HepG2 (cell line): ENCODE measurements at regions not wholly inside any gene's neighbourhood (a gene's known extent, or its start where the extent isn't known, plus 50 kb on each side); places are given as distances from the start of the nearest gene placed in this dataset.

Source experiments
- ATAC-seq: fragments of 200-7000 bp; cut with Tn5 transposase; 3 replicates; pipeline ENCODE4 v1.9.1; 2020; ENCODE audit warnings: mild to moderate bottlenecking, moderate library complexity
- BruUV-seq: library from RNA; stranded (reverse); fragments of 400-500 nt; replicated peaks from 2 replicates; lab custom pipeline; 2021; lab: Mats Ljungman, UMichigan
- CTCF ChIA-PET: fragments of 300-600 bp; formaldehyde crosslinking; extraction: SDS; loops from one replicate; lab custom pipeline; 2021; ENCODE audit warnings: low total read pairs, inconsistent platforms, low intra/inter-chr PET ratio; lab: Yijun Ruan, JAX
- POLR2A ChIA-PET: fragments of 350-600 bp; sonication (Branson Sonifier 250); formaldehyde crosslinking; loops from one replicate; lab custom pipeline; 2020; ENCODE audit warnings: antibody characterized with exemption, inconsistent platforms; lab: Yijun Ruan, JAX
- DNase-seq: peaks from one replicate; pipeline ENCODE4 v3.0.0-alpha.2; 2015; ENCODE audit warnings: low spot score
- FAIRE-seq: peaks from 3 replicates; lab custom pipeline; 2011; peaks lifted over from hg19 to GRCh38; lab: Jason Lieb, UNC
- H2AFZ ChIP-seq: one replicate; pipeline ENCODE4 v1.6.1; 2011; ENCODE audit warnings: low read length, inconsistent platforms
- H3K27ac ChIP-seq: fragments of 300-600 bp; 3 replicates; pipeline ENCODE4 v1.8.0; 2011; ENCODE audit warnings: mixed run types, mild to moderate bottlenecking, mixed read lengths, low read length, inconsistent platforms; ENCODE audit not compliant: insufficient read depth; ENCODE audit errors: extremely low read length
- H3K27me3 ChIP-seq, 2 experiments: fragments of 200-600 bp in 1 of 2; 2 replicates in 1 of 2; 3 replicates in 1 of 2; pipeline versions ENCODE4 v1.6.0 to v1.8.0; 2011; ENCODE audit warnings: low read length in 2 of 2, mild to moderate bottlenecking in 2 of 2, moderate library complexity in 2 of 2, inconsistent platforms in 1 of 2; ENCODE audit not compliant: insufficient read depth in 2 of 2, control insufficient read depth in 1 of 2
- H3K36me3 ChIP-seq, 2 experiments: fragments of 200-600 bp in 1 of 2; replicated peaks in 1 of 2; 2 replicates in 1 of 2; 3 replicates in 1 of 2; pipeline versions ENCODE4 v1.5.1 to v1.8.0; 2011; ENCODE audit warnings: low read length in 2 of 2, inconsistent platforms in 1 of 2; ENCODE audit not compliant: insufficient read depth in 2 of 2, control insufficient read depth in 1 of 2
- H3K4me1 ChIP-seq: 2 replicates; pipeline ENCODE4 v1.5.1; 2012; ENCODE audit warnings: low read length, inconsistent platforms; ENCODE audit not compliant: insufficient read depth
- H3K4me2 ChIP-seq: 2 replicates; pipeline ENCODE4 v1.6.0; 2011; ENCODE audit warnings: low read depth, low read length, inconsistent platforms
- H3K4me3 ChIP-seq, 3 experiments: fragments of 200-600 bp in 1 of 3; sonication (generic), shearing (Covaris generic) in 1 of 3; replicated peaks in 1 of 3; 2 replicates each; pipeline ENCODE4 v1.5.1; 2011 to 2016; ENCODE audit warnings: low read length in 3 of 3, inconsistent platforms in 2 of 3, low read depth in 2 of 3, mild to moderate bottlenecking in 2 of 3, control low read depth in 1 of 3, mixed read lengths in 1 of 3; ENCODE audit not compliant: insufficient read depth in 1 of 3
- H3K79me2 ChIP-seq: one replicate; pipeline ENCODE4 v1.6.1; 2011; ENCODE audit warnings: low read length, inconsistent platforms; ENCODE audit not compliant: insufficient read depth
- H3K9ac ChIP-seq: 2 replicates; pipeline ENCODE4 v1.6.0; 2011; ENCODE audit warnings: mild to moderate bottlenecking, low read depth, low read length, inconsistent platforms; ENCODE audit not compliant: insufficient read depth
- H3K9me3 ChIP-seq: 2 replicates; pipeline ENCODE4 v1.5.1; 2012; ENCODE audit warnings: mild to moderate bottlenecking, low read length
- H4K20me1 ChIP-seq: 2 replicates; pipeline ENCODE4 v1.6.0; 2011; ENCODE audit warnings: inconsistent platforms, mild to moderate bottlenecking, low read length, moderate library complexity; ENCODE audit not compliant: insufficient read depth
- ARID3A ChIP-seq: IDR thresholded peaks from 2 replicates; pipeline ENCODE4 v1.6.1; 2012; ENCODE audit warnings: low read depth, low read length, improper control_type of control experiment
- CREB1 ChIP-seq, 2 experiments: fragments of 450-650 bp in 1 of 2; IDR thresholded peaks; 2 replicates each; pipeline ENCODE4 v1.6.1; 2016 to 2017; ENCODE audit warnings: control low read depth in 1 of 2, mild to moderate bottlenecking in 1 of 2, missing compliant biosample characterization in 1 of 2, missing genetic modification characterization in 1 of 2
- DMTF1 ChIP-seq: sonication (generic); formaldehyde crosslinking; IDR thresholded peaks from 2 replicates; pipeline ENCODE4 v1.4.0; 2020; ENCODE audit warnings: mild to moderate bottlenecking, missing genetic modification reagents
- MXI1 ChIP-seq: IDR thresholded peaks from 3 replicates; pipeline ENCODE4 v1.6.1; 2012; ENCODE audit warnings: low read depth, low read length, inconsistent platforms, borderline replicate concordance
- NFE2L1 ChIP-seq: sonication (generic); formaldehyde crosslinking; IDR thresholded peaks from 2 replicates; pipeline ENCODE4 v1.4.0; 2020; ENCODE audit warnings: missing genetic modification reagents, mild to moderate bottlenecking, borderline replicate concordance
- SNRNP70 ChIP-seq: fragments of 200-400 bp; formaldehyde crosslinking; IDR thresholded peaks from 2 replicates; pipeline ENCODE4 v1.6.1; 2017; ENCODE audit warnings: mild to moderate bottlenecking, low read depth, low read length, moderate library complexity
- XBP1 ChIP-seq: sonication (generic); formaldehyde crosslinking; IDR thresholded peaks from 2 replicates; pipeline ENCODE4 v1.5.0; 2020; ENCODE audit warnings: missing genetic modification reagents
- ZBTB7A ChIP-seq: sonication (generic); formaldehyde crosslinking; IDR thresholded peaks from 2 replicates; pipeline ENCODE4 v1.8.0; 2022; ENCODE audit warnings: mild to moderate bottlenecking, missing genetic modification reagents
- ZNF605 ChIP-seq: sonication (generic); formaldehyde crosslinking; IDR thresholded peaks from 2 replicates; pipeline ENCODE4 v1.8.0; 2022; ENCODE audit warnings: mild to moderate bottlenecking, missing genetic modification reagents
- WGBS: methylation state at CpG from one replicate; pipeline ENCODE4 v1.1.6; 2017; ENCODE audit warnings: low lambda C conversion rate; 5-methylcytosine and 5-hydroxymethylcytosine counted together
- in situ Hi-C: cut with HindIII; loops from 2 replicates; pipeline ENCODE4 v1.10.0; 2017; ENCODE audit warnings: low pct_unique_long_range_greater_than_20kb; ENCODE audit not compliant: extremely low pct_ligation_motif_present
- intact Hi-C: fragments of 100-400 bp; cut with micrococcal nuclease; formaldehyde crosslinking; loops from one replicate; pipeline ENCODE4 v1.10.0; 2022; ENCODE audit not compliant: unreplicated experiment
- TF ChIP-seq, protein P1 (sequence below): sonication (generic); formaldehyde crosslinking; IDR thresholded peaks from 2 replicates; pipeline ENCODE4 v1.4.0; 2020; ENCODE audit warnings: mild to moderate bottlenecking, missing genetic modification reagents
- TF ChIP-seq, protein P2 (sequence below): IDR thresholded peaks from 2 replicates; pipeline ENCODE4 v1.6.1; 2012; ENCODE audit warnings: low read length, improper control_type of control experiment

GRCh38 chr9:19598722-19599121 lies 189.9 kb downstream of the ACER2 start:
- intact Hi-C loops (loop anchor here (1.0 kb wide), 1 partner anchor 13 kb away; no protein-coding TSS in a partner anchor), in situ Hi-C loops (no loop called here)
- Histone ChIP-seq H3K4me2 (no peak overlapping the region), H3K4me3 (no peak overlapping the region), H3K27me3 (no peaks in the 10 kb centered on the region), H3K9me3 (no peaks in the 10 kb centered on the region), H2AFZ (no peak overlapping the region), H3K27ac (no peak overlapping the region), H4K20me1 (no peaks in the 10 kb centered on the region), H3K79me2 (no peaks in the 10 kb centered on the region), H3K4me1 (no peaks in the 10 kb centered on the region), H3K9ac (no peak overlapping the region), H3K36me3 (no peaks in the 10 kb centered on the region)
- no peak for ATAC-seq
- DNase-seq, result no peak
- TF ChIP-seq MXI1, result no peak
- TF ChIP-seq ZNF605 (CRISPR knock-in tag), result no peak
- TF ChIP-seq ARID3A, result no peak
- TF ChIP-seq XBP1 (CRISPR knock-in tag), result no peak
- no peak for TF ChIP-seq NFE2L1 (CRISPR knock-in tag)
- TF ChIP-seq ZBTB7A (CRISPR knock-in tag), result no peak
- no peak for FAIRE-seq
- POLR2A ChIA-PET, result no interaction called here
- 48% methylated on average over 2 of the region's 2 CpGs for WGBS
- no TSS peak for BruUV-seq
- CTCF ChIA-PET, result no interaction called here

- no peaks in the 10 kb centered on the region for H3K4me1 ChIP-seq
- ChIA-PET CTCF (no interaction called here), POLR2A (no interaction called here)
- no peaks in the 10 kb centered on the region for H3K36me3 ChIP-seq
- intact Hi-C loops, result no loop called here
- no peak for FAIRE-seq
- no peak overlapping the region for H3K27ac ChIP-seq
- no peak overlapping the region for H3K9ac ChIP-seq
- H3K9me3 ChIP-seq, result no peaks in the 10 kb centered on the region
- no peak overlapping the region for H3K4me2 ChIP-seq
- in situ Hi-C loops, result no loop called here
- no peak overlapping the region for H3K4me3 ChIP-seq
- H4K20me1 ChIP-seq, result no peaks in the 10 kb centered on the region
- no peaks in the 10 kb centered on the region for H3K79me2 ChIP-seq
- DNase-seq, result no peak
- no peaks in the 10 kb centered on the region for H3K27me3 ChIP-seq
- WGBS, result 2% methylated on average over 4 of the region's 4 CpGs
- no TSS peak for BruUV-seq
- ATAC-seq, result no peak
- no peak overlapping the region for H2AFZ ChIP-seq
- TF ChIP-seq, protein P1, sequence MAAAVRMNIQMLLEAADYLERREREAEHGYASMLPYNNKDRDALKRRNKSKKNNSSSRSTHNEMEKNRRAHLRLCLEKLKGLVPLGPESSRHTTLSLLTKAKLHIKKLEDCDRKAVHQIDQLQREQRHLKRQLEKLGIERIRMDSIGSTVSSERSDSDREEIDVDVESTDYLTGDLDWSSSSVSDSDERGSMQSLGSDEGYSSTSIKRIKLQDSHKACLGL (CRISPR knock-in tag), result no peak
- TF ChIP-seq SNRNP70 (no peak), DMTF1 (CRISPR knock-in tag) (no peak), CREB1 (IDR thresholded peaks at IDR 0.05) (no peak), CREB1 (CRISPR knock-in tag; IDR thresholded peaks at IDR 0.05) (no peak)
- TF ChIP-seq, protein P2, sequence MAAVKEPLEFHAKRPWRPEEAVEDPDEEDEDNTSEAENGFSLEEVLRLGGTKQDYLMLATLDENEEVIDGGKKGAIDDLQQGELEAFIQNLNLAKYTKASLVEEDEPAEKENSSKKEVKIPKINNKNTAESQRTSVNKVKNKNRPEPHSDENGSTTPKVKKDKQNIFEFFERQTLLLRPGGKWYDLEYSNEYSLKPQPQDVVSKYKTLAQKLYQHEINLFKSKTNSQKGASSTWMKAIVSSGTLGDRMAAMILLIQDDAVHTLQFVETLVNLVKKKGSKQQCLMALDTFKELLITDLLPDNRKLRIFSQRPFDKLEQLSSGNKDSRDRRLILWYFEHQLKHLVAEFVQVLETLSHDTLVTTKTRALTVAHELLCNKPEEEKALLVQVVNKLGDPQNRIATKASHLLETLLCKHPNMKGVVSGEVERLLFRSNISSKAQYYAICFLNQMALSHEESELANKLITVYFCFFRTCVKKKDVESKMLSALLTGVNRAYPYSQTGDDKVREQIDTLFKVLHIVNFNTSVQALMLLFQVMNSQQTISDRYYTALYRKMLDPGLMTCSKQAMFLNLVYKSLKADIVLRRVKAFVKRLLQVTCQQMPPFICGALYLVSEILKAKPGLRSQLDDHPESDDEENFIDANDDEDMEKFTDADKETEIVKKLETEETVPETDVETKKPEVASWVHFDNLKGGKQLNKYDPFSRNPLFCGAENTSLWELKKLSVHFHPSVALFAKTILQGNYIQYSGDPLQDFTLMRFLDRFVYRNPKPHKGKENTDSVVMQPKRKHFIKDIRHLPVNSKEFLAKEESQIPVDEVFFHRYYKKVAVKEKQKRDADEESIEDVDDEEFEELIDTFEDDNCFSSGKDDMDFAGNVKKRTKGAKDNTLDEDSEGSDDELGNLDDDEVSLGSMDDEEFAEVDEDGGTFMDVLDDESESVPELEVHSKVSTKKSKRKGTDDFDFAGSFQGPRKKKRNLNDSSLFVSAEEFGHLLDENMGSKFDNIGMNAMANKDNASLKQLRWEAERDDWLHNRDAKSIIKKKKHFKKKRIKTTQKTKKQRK, result no peak
These were observed 188.4 kb downstream of the ACER2 start for GRCh38 chr9:19597176-19597575.
